NT2/D1 (cell line): ENCODE measurements at regions not wholly inside any gene's neighbourhood (a gene's known extent, or its start where the extent isn't known, plus 50 kb on each side); places are given as distances from the start of the nearest gene placed in this dataset.

Experiments
- YY1 ChIP-seq: IDR thresholded peaks from 2 replicates; pipeline ENCODE4 v1.6.1; 2011; ENCODE audit not compliant: insufficient read length, insufficient read depth
- ZNF274 ChIP-seq: IDR thresholded peaks from 2 replicates; pipeline ENCODE4 v1.6.1; 2011; ENCODE audit warnings: mild to moderate bottlenecking, low read depth, low read length

GRCh38 chr18:14945286-14945685, 197.3 kb downstream of the ANKRD30B start:
- TF ChIP-seq ZNF274 (no peak), YY1 (no peak)
